H9 (cell line): ENCODE measurements at regions not wholly inside any gene's neighbourhood (a gene's known extent, or its start where the extent isn't known, plus 50 kb on each side); places are given as distances from the start of the nearest gene placed in this dataset.

Source experiments
- DNase-seq: peaks from one replicate; pipeline ENCODE4 v3.0.0-alpha.2; 2017
- H2AFZ ChIP-seq: one replicate; pipeline ENCODE4 v1.6.1; 2013; ENCODE audit warnings: mild to moderate bottlenecking, low read length, control low read depth, moderate library complexity
- H2AK5ac ChIP-seq: 2 replicates; pipeline ENCODE4 v1.6.1; 2013; ENCODE audit warnings: low read length, control low read depth, mixed read lengths; ENCODE audit not compliant: insufficient read length
- H2BK120ac ChIP-seq: one replicate; pipeline ENCODE4 v1.6.1; 2013; ENCODE audit warnings: low read depth, mild to moderate bottlenecking, low read length, control low read depth, inconsistent platforms; ENCODE audit not compliant: poor library complexity, severe bottlenecking
- H2BK12ac ChIP-seq: 2 replicates; pipeline ENCODE4 v1.6.1; 2013; ENCODE audit warnings: low read length, control low read depth, mixed read lengths, low read depth; ENCODE audit not compliant: insufficient read length
- H2BK15ac ChIP-seq: 2 replicates; pipeline ENCODE4 v1.6.1; 2013; ENCODE audit warnings: low read depth, low read length, control low read depth
- H2BK20ac ChIP-seq: one replicate; pipeline ENCODE4 v1.6.1; 2013; ENCODE audit warnings: low read depth, mild to moderate bottlenecking, low read length, control low read depth, inconsistent platforms; ENCODE audit not compliant: poor library complexity, severe bottlenecking
- H2BK5ac ChIP-seq: 2 replicates; pipeline ENCODE4 v1.6.1; 2013; ENCODE audit warnings: low read length, control low read depth, mixed read lengths; ENCODE audit not compliant: insufficient read length
- H3K14ac ChIP-seq: 2 replicates; pipeline ENCODE4 v1.6.1; 2013; ENCODE audit warnings: low read length, control low read depth; ENCODE audit not compliant: insufficient read depth
- H3K18ac ChIP-seq: 2 replicates; pipeline ENCODE4 v1.6.1; 2013; ENCODE audit warnings: low read depth, mild to moderate bottlenecking, mixed read lengths, low read length, control low read depth; ENCODE audit not compliant: insufficient read length
- H3K23ac ChIP-seq: 2 replicates; pipeline ENCODE4 v1.6.1; 2013; ENCODE audit warnings: low read length, control low read depth, mixed read lengths, low read depth; ENCODE audit not compliant: insufficient read length
- H3K23me2 ChIP-seq: 2 replicates; pipeline ENCODE4 v1.6.1; 2013; ENCODE audit warnings: low read depth, mild to moderate bottlenecking, mixed read lengths, low read length, control low read depth; ENCODE audit not compliant: insufficient read length, poor library complexity, severe bottlenecking
- H3K27ac ChIP-seq: 2 replicates; pipeline ENCODE4 v1.5.1; 2013; ENCODE audit warnings: low read length, control low read depth, mixed read lengths, low read depth; ENCODE audit not compliant: insufficient read length
- H3K27me3 ChIP-seq: 2 replicates; pipeline ENCODE4 v1.6.1; 2013; ENCODE audit warnings: low read length, control low read depth, inconsistent platforms; ENCODE audit not compliant: insufficient read depth
- H3K4ac ChIP-seq: 2 replicates; pipeline ENCODE4 v1.6.1; 2013; ENCODE audit warnings: low read depth, mild to moderate bottlenecking, control low read depth, inconsistent platforms, low read length, moderate library complexity
- H3K4me1 ChIP-seq: 2 replicates; pipeline ENCODE4 v1.6.1; 2013; ENCODE audit warnings: low read length, control low read depth, inconsistent platforms; ENCODE audit not compliant: insufficient read depth
- H3K4me2 ChIP-seq: 2 replicates; pipeline ENCODE4 v1.6.1; 2013; ENCODE audit warnings: low read length, control low read depth, mixed read lengths; ENCODE audit not compliant: insufficient read length, insufficient read depth
- H3K56ac ChIP-seq: 2 replicates; pipeline ENCODE4 v1.6.1; 2013; ENCODE audit warnings: low read depth, mild to moderate bottlenecking, mixed read lengths, low read length, control low read depth; ENCODE audit not compliant: insufficient read length
- H3K79me1 ChIP-seq: 2 replicates; pipeline ENCODE4 v1.6.1; 2013; ENCODE audit warnings: low read depth, mild to moderate bottlenecking, moderate library complexity, low read length, control low read depth, inconsistent platforms; ENCODE audit not compliant: insufficient read depth, poor library complexity, severe bottlenecking
- H3K79me2 ChIP-seq: 2 replicates; pipeline ENCODE4 v1.6.1; 2013; ENCODE audit warnings: low read length, control low read depth, inconsistent platforms; ENCODE audit not compliant: insufficient read depth
- H3K9ac ChIP-seq: 2 replicates; pipeline ENCODE4 v1.6.1; 2013; ENCODE audit warnings: low read length, control low read depth, mixed read lengths; ENCODE audit not compliant: insufficient read length; ENCODE audit errors: extremely low read depth
- H3K9me3 ChIP-seq: one replicate; pipeline ENCODE4 v1.6.1; 2013; ENCODE audit warnings: low read depth, low read length, inconsistent platforms; ENCODE audit not compliant: control insufficient read depth
- H3T11ph ChIP-seq: one replicate; pipeline ENCODE4 v1.6.1; 2013; ENCODE audit warnings: mild to moderate bottlenecking, low read length, control low read depth, inconsistent platforms
- H4K20me1 ChIP-seq: one replicate; pipeline ENCODE4 v1.6.1; 2013; ENCODE audit not compliant: control insufficient read depth, insufficient read length, insufficient read depth
- H4K5ac ChIP-seq: 2 replicates; pipeline ENCODE4 v1.6.1; 2013; ENCODE audit warnings: low read depth, mild to moderate bottlenecking, mixed read lengths, low read length, control low read depth; ENCODE audit not compliant: insufficient read length
- H4K8ac ChIP-seq: replicated peaks from 2 replicates; pipeline ENCODE4 v1.6.1; 2013; ENCODE audit warnings: low read length, control low read depth, mixed read lengths, low read depth; ENCODE audit not compliant: insufficient read length
- H4K91ac ChIP-seq: 2 replicates; pipeline ENCODE4 v1.6.1; 2013; ENCODE audit warnings: low read depth, mild to moderate bottlenecking, moderate library complexity, mixed read lengths, low read length, control low read depth; ENCODE audit not compliant: insufficient read length
- H3K27ac Mint-ChIP-seq, 3 experiments: 2 replicates in 2 of 3; 3 replicates in 1 of 3; pipeline ENCODE4 v1.8.0; 2020 to 2021; ENCODE audit warnings: mixed read lengths in 3 of 3, mild to moderate bottlenecking in 1 of 3, moderate library complexity in 1 of 3
- H3K27me3 Mint-ChIP-seq: 2 replicates; pipeline ENCODE4 v1.8.0; 2021; ENCODE audit warnings: low read depth, mild to moderate bottlenecking, moderate library complexity, mixed read lengths
- H3K36me3 Mint-ChIP-seq, 3 experiments: 2 replicates in 2 of 3; 3 replicates in 1 of 3; pipeline ENCODE4 v1.8.0; 2020 to 2021; ENCODE audit warnings: low read depth in 3 of 3, mixed read lengths in 3 of 3; ENCODE audit not compliant: insufficient read depth in 1 of 3
- H3K4me1 Mint-ChIP-seq, 2 experiments: 2 replicates each; pipeline ENCODE4 v1.8.0; 2020; ENCODE audit warnings: mixed read lengths in 2 of 2
- H3K4me3 Mint-ChIP-seq, 2 experiments: 2 replicates in 1 of 2; 3 replicates in 1 of 2; pipeline ENCODE4 v1.8.0; 2020 to 2021; ENCODE audit warnings: mild to moderate bottlenecking in 2 of 2, mixed read lengths in 2 of 2, moderate library complexity in 1 of 2
- H3K9me3 Mint-ChIP-seq, 2 experiments: 2 replicates in 1 of 2; 3 replicates in 1 of 2; pipeline ENCODE4 v1.8.0; 2020; ENCODE audit warnings: mild to moderate bottlenecking in 2 of 2, mixed read lengths in 2 of 2, moderate library complexity in 1 of 2
- WGBS: extraction: QIAGEN DNeasy Blood & Tissue Kit; methylation state at CpG from one replicate; pipeline ENCODE4 v1.1.7; 2013; ENCODE audit warnings: missing lambda C conversion rate, low lambda C conversion rate, mixed read lengths; ENCODE audit not compliant: insufficient read length; ENCODE audit errors: extremely low coverage; 5-methylcytosine and 5-hydroxymethylcytosine counted together
- TF ChIP-seq, protein P1 (sequence below): fragments of 200-600 bp; sonication (generic); conservative IDR thresholded peaks from 3 replicates; pipeline ENCODE4 v1.8.0; 2021; ENCODE audit warnings: antibody characterized with exemption, mild to moderate bottlenecking

DNA sequence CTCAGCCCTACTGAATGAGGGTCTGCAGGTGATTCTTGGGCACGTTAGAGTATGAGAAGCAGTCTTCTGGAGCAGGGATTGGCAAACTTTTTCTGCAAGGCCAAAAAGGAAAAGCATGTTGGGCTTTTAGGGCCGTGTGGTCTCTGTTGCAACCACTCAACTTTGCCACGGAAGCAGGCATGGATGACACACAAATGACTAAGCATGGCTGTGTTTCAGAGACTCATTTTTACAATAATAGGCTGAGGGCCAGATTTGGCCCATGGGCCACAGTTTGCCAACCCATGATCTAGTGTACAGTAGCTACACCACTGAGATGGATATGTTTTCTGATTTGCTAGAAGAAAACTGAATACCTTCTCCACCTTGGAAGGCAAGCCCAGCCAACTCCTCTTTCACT, 66.1 kb upstream of the PRICKLE2 start:
- no peaks in the 10 kb centered on the region for H3K9me3 Mint-ChIP-seq
- Histone ChIP-seq H2AFZ (no peak overlapping the region), H4K5ac (no peak overlapping the region), H3K79me2 (no peaks in the 10 kb centered on the region), H3K27me3 (no peaks in the 10 kb centered on the region), H3K4me2 (no peak overlapping the region), H3K79me1 (no peaks in the 10 kb centered on the region), H3K27ac (no peak overlapping the region), H4K91ac (no peak overlapping the region), H2BK15ac (no peak overlapping the region), H3K14ac (no peak overlapping the region), H3K9ac (no peak overlapping the region), H2BK20ac (no peak overlapping the region), H4K8ac (no peak overlapping the region), H3T11ph (no peak overlapping the region), H4K20me1 (no peaks in the 10 kb centered on the region), H3K9me3 (no peaks in the 10 kb centered on the region), H2AK5ac (no peak overlapping the region), H2BK5ac (no peak overlapping the region), H3K23me2 (no peaks in the 10 kb centered on the region), H3K4me1 (no peaks in the 10 kb centered on the region; the same call in 1 of the 2 replicates), H3K18ac (no peak overlapping the region), H3K23ac (no peak overlapping the region), H3K4ac (no peak overlapping the region), H2BK120ac (no peak overlapping the region), H3K56ac (no peak overlapping the region), H2BK12ac (no peak overlapping the region)
- WGBS: no CpG with 5 or more reads among the region's 3 CpGs
- TF ChIP-seq, protein P1, sequence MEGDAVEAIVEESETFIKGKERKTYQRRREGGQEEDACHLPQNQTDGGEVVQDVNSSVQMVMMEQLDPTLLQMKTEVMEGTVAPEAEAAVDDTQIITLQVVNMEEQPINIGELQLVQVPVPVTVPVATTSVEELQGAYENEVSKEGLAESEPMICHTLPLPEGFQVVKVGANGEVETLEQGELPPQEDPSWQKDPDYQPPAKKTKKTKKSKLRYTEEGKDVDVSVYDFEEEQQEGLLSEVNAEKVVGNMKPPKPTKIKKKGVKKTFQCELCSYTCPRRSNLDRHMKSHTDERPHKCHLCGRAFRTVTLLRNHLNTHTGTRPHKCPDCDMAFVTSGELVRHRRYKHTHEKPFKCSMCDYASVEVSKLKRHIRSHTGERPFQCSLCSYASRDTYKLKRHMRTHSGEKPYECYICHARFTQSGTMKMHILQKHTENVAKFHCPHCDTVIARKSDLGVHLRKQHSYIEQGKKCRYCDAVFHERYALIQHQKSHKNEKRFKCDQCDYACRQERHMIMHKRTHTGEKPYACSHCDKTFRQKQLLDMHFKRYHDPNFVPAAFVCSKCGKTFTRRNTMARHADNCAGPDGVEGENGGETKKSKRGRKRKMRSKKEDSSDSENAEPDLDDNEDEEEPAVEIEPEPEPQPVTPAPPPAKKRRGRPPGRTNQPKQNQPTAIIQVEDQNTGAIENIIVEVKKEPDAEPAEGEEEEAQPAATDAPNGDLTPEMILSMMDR: no peak
- no peaks in the 10 kb centered on the region for H3K27me3 Mint-ChIP-seq
- no peak overlapping the region for H3K27ac Mint-ChIP-seq
- no peak overlapping the region for H3K4me3 Mint-ChIP-seq
- DNase-seq: no peak
- peaks cover 0 to 2% of the 10 kb centered on the region in 2 experiments; a peak in 1 of 4 replicates for H3K4me1 Mint-ChIP-seq
- no peaks in the 10 kb centered on the region for H3K36me3 Mint-ChIP-seq
